ENCODE measurements at regions not wholly inside any gene's neighbourhood (a gene's known extent, or its start where the extent isn't known, plus 50 kb on each side); places are given as distances from the start of the nearest gene placed in this dataset.
"Not testable (repeated sequence)": the region's sequence is repeated elsewhere in the genome, so short reads cannot be mapped to it uniquely, and the experiment has no call there.

GRCh38 chr6:11961923-11962322 lies 50.2 kb upstream of the HIVEP1 start:
- FAIRE-seq = no peak

GRCh38 chr6:11960909-11961779 lies 51.0 kb upstream of the HIVEP1 start:
- no peak for FAIRE-seq

- FAIRE-seq = no peak
These were observed 55.3 kb upstream of the HIVEP1 start for GRCh38 chr6:11956781-11957180.

- FAIRE-seq = peak; percentile 21
These were observed 58.5 kb upstream of the HIVEP1 start for GRCh38 chr6:11953641-11954040.

- no peak for FAIRE-seq
These were observed 59.8 kb upstream of the HIVEP1 start for GRCh38 chr6:11952316-11952715.

- no peak for FAIRE-seq
These were observed 60.2 kb upstream of the HIVEP1 start for GRCh38 chr6:11951868-11952267.

GRCh38 chr6:11950109-11950508 lies 62.0 kb upstream of the HIVEP1 start:
- no peak for FAIRE-seq

GRCh38 chr6:11947575-11947974 lies 64.5 kb upstream of the HIVEP1 start:
- no peak for FAIRE-seq

- FAIRE-seq = no peak
These were observed 65.0 kb upstream of the HIVEP1 start for GRCh38 chr6:11947063-11947462.

- FAIRE-seq = no peak
These were observed 68.0 kb upstream of the HIVEP1 start for GRCh38 chr6:11944111-11944510.

- no peak for FAIRE-seq
These were observed 69.1 kb upstream of the HIVEP1 start for GRCh38 chr6:11943060-11943459.

GRCh38 chr6:11942185-11942864 lies 69.8 kb upstream of the HIVEP1 start:
- no peak for FAIRE-seq

- FAIRE-seq = not testable (repeated sequence)
These were observed 71.5 kb upstream of the HIVEP1 start for GRCh38 chr6:11940532-11941166.

GRCh38 chr6:11938285-11938890 lies 73.7 kb upstream of the HIVEP1 start:
- no peak for FAIRE-seq

- no peak for FAIRE-seq
These were observed 77.5 kb upstream of the HIVEP1 start for GRCh38 chr6:11934638-11935037.

- FAIRE-seq = not testable (repeated sequence)
These were observed 79.2 kb upstream of the HIVEP1 start for GRCh38 chr6:11932892-11933291.

GRCh38 chr6:11931296-11932035 lies 80.6 kb upstream of the HIVEP1 start:
- FAIRE-seq = no peak

GRCh38 chr6:11930834-11931233 lies 81.3 kb upstream of the HIVEP1 start:
- not testable (repeated sequence) for FAIRE-seq

GRCh38 chr6:11930240-11930639 lies 81.9 kb upstream of the HIVEP1 start:
- FAIRE-seq = no peak

- no peak for FAIRE-seq
These were observed 82.8 kb upstream of the HIVEP1 start for GRCh38 chr6:11929241-11929835.

- FAIRE-seq = no peak
These were observed 85.3 kb upstream of the HIVEP1 start for GRCh38 chr6:11926594-11927407.
